ENCODE measurements at regions not wholly inside any gene's neighbourhood (a gene's known extent, or its start where the extent isn't known, plus 50 kb on each side); places are given as distances from the start of the nearest gene placed in this dataset.

DNA sequence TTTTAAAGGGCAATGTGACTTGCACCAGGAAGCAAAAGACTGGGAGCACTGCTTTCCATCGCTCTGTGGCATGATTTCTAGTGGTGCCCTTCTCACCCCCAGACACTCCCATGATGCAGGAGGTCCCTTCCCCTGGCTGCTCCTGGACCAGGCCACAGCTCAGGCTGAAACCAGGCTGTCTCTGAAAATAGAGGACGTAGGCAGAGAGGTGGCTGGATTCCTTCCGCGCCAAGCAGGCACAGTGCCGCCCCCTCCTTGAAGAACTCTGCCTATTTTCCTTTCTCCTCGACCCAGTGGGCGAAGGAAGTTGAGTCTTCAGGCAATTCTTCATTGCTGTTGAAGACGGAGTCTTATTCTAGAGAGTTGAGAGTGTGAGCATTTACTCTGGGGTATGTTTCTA lies 489.4 kb upstream of the TBL1XR1 start:
- Histone ChIP-seq H3K9ac (no peak overlapping the region), H3K4me1 (peaks cover 25% of the 10 kb centered on the region), H3K4me3 (ENCODE audit: low read depth, low read length) (no peak overlapping the region), H3K27ac (no peak overlapping the region), H2AFZ (no peak overlapping the region), H3K4me2 (ENCODE audit: low read length) (no peak overlapping the region), H3K36me3 (ENCODE audit: control insufficient read depth, insufficient read depth, low read length) (no peaks in the 10 kb centered on the region), H3K27me3 (ENCODE audit: control insufficient read depth, insufficient read depth, low read length) (no peaks in the 10 kb centered on the region), H3K9me3 (ENCODE audit: control insufficient read depth, low read length) (no peaks in the 10 kb centered on the region), H3K79me2 (no peaks in the 10 kb centered on the region)
- TF ChIP-seq CTCF (IDR thresholded peaks at IDR 0.05), result no peak

GRCh38 chr3:177687291-177687690 lies 490.0 kb upstream of the TBL1XR1 start:
- Histone ChIP-seq H3K9me3 (ENCODE audit: control insufficient read depth, low read length) (no peaks in the 10 kb centered on the region), H3K9ac (no peak overlapping the region), H3K4me1 (peaks cover 19% of the 10 kb centered on the region), H3K27ac (no peak overlapping the region), H3K4me3 (ENCODE audit: low read depth, low read length) (no peak overlapping the region), H3K79me2 (no peaks in the 10 kb centered on the region), H3K27me3 (ENCODE audit: control insufficient read depth, insufficient read depth, low read length) (no peaks in the 10 kb centered on the region), H3K36me3 (ENCODE audit: control insufficient read depth, insufficient read depth, low read length) (no peaks in the 10 kb centered on the region), H2AFZ (no peak overlapping the region), H3K4me2 (ENCODE audit: low read length) (no peak overlapping the region)
- TF ChIP-seq CTCF (IDR thresholded peaks at IDR 0.05), result no peak

GRCh38 chr3:177688152-177688551 lies 490.9 kb upstream of the TBL1XR1 start:
- Histone ChIP-seq H3K9me3 (ENCODE audit: control insufficient read depth, low read length) (no peaks in the 10 kb centered on the region), H3K79me2 (no peaks in the 10 kb centered on the region), H3K36me3 (ENCODE audit: control insufficient read depth, insufficient read depth, low read length) (no peaks in the 10 kb centered on the region), H3K4me2 (ENCODE audit: low read length) (no peak overlapping the region), H3K9ac (no peak overlapping the region), H3K27me3 (ENCODE audit: control insufficient read depth, insufficient read depth, low read length) (no peaks in the 10 kb centered on the region), H2AFZ (no peak overlapping the region), H3K4me1 (peaks cover 15% of the 10 kb centered on the region), H3K27ac (no peak overlapping the region), H3K4me3 (ENCODE audit: low read depth, low read length) (no peak overlapping the region)
- no peak for TF ChIP-seq CTCF (IDR thresholded peaks at IDR 0.05)

GRCh38 chr3:177689077-177689476 lies 491.8 kb upstream of the TBL1XR1 start:
- H3K4me3 ChIP-seq (ENCODE audit: low read depth, low read length), result no peak overlapping the region
- no peak overlapping the region for H3K9ac ChIP-seq
- H3K9me3 ChIP-seq (ENCODE audit: control insufficient read depth, low read length), result no peaks in the 10 kb centered on the region
- H3K27me3 ChIP-seq (ENCODE audit: control insufficient read depth, insufficient read depth, low read length), result no peaks in the 10 kb centered on the region
- no peak overlapping the region for H2AFZ ChIP-seq
- peaks cover 10% of the 10 kb centered on the region for H3K4me1 ChIP-seq
- no peaks in the 10 kb centered on the region for H3K79me2 ChIP-seq
- no peak for TF ChIP-seq CTCF (IDR thresholded peaks at IDR 0.05)
- H3K27ac ChIP-seq, result no peak overlapping the region
- H3K36me3 ChIP-seq (ENCODE audit: control insufficient read depth, insufficient read depth, low read length), result no peaks in the 10 kb centered on the region
- no peak overlapping the region for H3K4me2 ChIP-seq (ENCODE audit: low read length)

GRCh38 chr3:177689869-177690268 lies 492.6 kb upstream of the TBL1XR1 start:
- no peak for TF ChIP-seq CTCF (IDR thresholded peaks at IDR 0.05)

More at GRCh38 chr3:177689869-177690268, 492.6 kb upstream of the TBL1XR1 start:
- peaks cover 14% of the 10 kb centered on the region for H3K4me1 ChIP-seq
- H3K79me2 ChIP-seq, result no peaks in the 10 kb centered on the region
- H3K27me3 ChIP-seq (ENCODE audit: control insufficient read depth, insufficient read depth, low read length), result no peaks in the 10 kb centered on the region
- H3K9ac ChIP-seq, result no peak overlapping the region
- no peaks in the 10 kb centered on the region for H3K9me3 ChIP-seq (ENCODE audit: control insufficient read depth, low read length)
- no peaks in the 10 kb centered on the region for H3K36me3 ChIP-seq (ENCODE audit: control insufficient read depth, insufficient read depth, low read length)
- no peak overlapping the region for H3K4me3 ChIP-seq (ENCODE audit: low read depth, low read length)
- H3K27ac ChIP-seq, result no peak overlapping the region
- H2AFZ ChIP-seq, result no peak overlapping the region
- H3K4me2 ChIP-seq (ENCODE audit: low read length), result no peak overlapping the region
